ENCODE measurements at regions not wholly inside any gene's neighbourhood (a gene's known extent, or its start where the extent isn't known, plus 50 kb on each side); places are given as distances from the start of the nearest gene placed in this dataset.
"Not testable (repeated sequence)": the region's sequence is repeated elsewhere in the genome, so short reads cannot be mapped to it uniquely, and the experiment has no call there.

DNA sequence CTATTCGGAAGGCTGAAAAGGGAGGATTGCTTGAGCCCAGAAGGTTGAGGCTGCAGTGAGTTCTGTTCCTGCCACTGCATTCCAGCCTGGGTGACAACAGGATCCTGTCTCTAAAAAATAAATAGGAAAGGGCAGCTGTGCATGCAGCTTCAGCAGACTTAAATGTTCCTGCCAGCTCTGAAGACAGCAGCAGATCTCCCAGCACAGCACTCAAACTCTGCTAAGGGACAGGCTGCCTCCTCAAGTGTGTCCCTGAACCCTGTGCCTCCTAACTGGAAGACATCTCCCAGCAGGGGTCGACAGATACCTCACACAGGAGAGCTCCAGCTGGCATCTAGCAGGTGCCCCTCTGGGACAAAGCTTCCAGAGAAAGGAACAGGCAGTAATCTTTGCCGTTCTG lies 117.9 kb downstream of the CXCL12 start:
- no peak for DNase-seq (ENCODE audit: low read depth)

DNA sequence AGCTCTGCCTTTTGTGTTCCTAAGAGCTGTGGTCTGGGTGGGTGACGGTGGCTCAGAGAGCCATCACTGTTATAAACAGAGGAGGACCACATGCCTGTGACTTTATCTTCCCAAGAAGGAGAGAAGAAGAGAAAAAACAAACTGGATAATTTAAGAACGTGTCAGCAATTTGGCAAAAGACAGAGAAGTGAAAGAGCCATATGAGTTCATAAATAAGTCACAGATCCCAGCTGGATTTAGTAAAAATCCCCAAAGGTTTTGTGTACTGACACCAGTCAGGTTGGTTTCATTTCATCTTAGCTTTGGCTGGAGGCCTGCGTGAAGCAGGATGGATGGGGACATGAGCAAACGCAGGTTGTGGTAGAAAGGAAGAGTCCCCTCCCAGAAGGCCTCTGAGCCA lies 120.7 kb downstream of the CXCL12 start:
- DNase-seq (ENCODE audit: low read depth) = no peak

DNA sequence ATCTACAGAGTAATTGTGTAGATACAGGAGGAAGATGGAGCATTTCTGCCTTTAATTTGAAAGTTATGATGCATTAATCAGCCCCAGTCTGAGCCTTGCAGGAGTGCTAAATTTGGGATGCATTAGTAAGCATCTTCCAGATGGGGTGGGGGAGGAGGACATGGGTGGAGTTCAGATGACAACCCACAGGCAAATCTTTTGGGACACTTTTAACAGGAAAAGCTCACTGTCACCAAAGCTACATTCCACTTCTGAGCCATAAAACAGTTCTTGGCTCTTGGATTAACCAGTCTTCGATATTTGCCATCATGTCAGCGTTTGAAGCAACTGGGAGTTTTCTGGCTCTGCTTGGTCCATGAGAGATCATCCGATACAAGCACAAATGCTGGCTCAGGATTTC lies 121.1 kb downstream of the CXCL12 start:
- DNase-seq (ENCODE audit: low read depth) = no peak

DNA sequence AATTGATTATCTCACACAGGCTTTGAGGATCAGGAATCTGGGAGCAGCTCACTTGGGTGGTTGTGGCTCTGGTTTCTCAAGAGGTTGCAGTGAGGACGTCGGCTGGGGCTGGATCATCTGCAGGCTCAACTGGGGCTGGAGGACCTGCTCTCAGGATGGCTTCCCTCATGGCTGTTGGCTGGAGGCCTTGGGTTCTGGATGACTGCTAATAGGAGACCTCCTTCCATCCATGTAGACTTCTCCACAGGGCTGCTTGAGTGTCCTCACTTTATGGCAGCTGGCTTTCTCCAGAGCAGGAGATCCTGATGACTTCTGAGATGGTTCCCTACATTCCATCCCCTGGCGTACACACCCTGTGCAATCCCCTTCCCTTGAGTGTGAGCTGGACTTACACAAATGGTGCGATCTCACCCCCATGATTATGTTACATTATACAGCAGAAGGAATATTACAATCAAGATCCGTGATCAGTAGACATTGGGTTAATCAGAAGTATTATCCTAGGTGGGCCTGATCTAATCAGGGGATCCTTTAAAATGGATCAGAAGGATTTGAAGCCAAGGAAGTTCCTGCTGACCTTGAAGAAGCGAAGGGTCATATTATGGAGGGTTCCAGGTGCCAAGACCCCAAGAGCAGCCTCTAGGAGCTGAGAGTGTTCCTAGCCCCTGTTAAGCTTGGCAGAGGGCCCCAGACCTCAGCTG lies 122.2 kb downstream of the CXCL12 start:
- DNase-seq (ENCODE audit: low read depth) = no peak

DNA sequence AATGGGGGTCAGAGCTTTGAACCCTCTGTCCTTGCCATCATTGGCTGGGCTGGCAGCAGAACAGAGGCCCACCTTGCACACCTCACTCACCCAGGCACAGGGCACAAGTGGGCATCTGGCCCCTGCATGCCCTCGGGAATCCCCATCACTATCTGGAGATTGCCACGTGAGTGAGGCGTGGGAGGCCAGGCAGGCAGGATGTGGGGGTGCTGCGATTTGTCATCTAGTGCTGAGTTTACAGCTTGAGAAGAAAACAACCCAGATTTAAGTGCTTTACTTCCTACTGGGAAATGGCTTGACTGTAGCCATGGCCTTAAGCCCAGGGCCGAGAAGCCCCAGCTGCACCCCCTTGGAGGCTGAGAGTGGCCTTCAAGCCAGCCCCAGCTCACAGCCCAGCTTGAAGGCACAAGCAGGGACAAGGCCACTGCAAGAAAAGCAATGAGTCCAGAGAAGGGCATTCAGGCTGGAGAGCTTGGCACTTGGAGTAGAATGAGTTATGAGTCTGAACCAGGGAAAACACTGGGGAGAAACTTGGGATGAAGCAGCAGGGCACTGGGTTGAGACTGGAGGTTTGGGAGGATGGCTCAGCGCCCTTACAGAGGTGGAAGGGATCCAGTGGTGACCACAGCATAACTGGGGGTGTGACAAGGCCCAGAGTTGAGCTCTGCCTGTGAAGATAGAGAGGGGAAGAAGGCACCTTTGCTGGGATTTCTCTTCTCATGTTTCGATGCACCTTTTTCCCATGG lies 123.0 kb downstream of the CXCL12 start:
- DNase-seq (ENCODE audit: low read depth) = no peak

DNA sequence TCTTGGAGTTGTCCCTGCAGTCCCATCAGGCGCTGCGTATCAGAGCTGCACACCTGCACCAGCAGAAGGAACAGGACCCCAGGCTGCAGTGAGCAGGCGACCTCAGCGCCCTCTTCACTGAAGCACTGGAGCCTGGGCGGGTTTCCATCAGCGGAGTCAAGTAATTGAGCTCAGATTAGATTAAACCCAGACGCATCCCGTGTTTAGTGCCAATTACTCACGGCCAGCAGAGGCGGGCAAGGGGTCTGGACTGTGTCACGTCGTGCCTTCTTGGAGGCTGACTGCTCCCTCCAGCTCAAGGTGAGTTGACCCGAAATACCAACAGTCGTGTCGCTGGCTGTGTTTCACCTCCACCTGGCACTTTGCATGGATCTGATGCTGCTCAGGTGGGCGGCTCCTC lies 123.6 kb downstream of the CXCL12 start:
- DNase-seq (ENCODE audit: low read depth) = no peak

DNA sequence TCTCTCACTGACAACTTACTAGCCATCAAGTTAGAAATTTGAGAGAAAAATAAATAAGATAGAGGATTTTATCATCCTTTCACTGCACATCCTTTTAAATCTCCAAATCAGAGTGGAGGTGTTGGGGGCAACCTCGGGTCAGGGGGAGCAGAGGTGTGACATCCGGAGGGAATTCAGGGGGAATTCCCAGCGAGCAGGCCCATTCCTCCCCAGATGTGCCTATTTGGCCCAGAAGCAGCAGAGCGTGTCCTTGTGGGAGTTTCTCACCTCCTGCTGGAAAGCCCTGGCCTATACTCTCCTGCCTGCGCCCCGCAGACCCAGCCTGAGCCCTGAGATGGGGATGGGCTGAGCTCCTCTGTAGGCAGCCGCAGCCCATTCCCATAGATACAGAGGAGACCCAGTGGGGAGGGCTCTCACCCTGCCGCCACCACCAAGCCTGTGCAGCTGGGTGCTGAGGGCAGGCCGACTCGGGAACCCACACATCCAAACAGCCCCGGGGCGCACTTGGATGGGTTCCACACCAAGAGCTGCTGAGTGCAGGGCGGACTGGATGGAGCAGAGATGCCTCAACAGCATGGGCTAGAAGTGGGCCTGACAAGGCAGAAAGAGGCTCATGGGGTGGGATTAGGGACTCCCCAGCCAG lies 124.5 kb downstream of the CXCL12 start:
- no peak for DNase-seq (ENCODE audit: low read depth)

DNA sequence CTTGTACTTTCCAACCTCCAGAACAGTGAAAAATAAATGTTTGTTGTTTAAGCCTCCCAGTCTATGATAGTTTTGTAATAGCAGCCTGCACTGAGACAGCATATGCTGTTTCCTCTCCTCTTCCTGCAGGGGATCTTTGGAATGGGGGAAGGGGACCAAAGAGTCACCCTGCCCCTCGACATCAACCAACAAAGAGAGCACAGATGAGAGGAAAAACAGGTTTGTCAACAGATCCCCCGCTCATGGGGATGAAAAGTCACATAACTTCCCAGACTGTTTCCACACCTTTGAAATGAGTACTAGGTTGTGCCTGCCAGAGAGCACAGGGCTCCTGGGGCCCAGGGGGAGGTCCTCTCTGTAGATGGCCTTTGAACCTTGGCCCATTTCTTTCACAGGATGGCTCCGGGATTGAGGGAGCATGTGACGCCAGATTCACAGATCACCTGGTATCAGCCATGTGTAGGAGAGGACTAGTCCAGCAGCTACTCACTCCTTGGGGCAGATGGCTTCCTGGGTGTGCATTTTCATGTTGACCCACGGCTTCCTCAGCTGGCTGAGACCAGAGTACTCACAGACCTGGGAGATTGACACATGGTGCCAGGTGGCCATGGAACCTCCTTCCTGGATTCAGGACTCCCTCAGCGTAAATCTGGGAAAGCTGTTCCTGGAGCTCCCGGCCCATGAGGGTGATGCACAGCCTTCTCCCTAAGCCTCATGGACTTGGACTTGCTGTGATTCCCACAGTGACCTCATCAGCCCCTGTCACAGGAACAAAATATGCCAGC lies 125.6 kb downstream of the CXCL12 start:
- DNase-seq (ENCODE audit: low read depth) = no peak

DNA sequence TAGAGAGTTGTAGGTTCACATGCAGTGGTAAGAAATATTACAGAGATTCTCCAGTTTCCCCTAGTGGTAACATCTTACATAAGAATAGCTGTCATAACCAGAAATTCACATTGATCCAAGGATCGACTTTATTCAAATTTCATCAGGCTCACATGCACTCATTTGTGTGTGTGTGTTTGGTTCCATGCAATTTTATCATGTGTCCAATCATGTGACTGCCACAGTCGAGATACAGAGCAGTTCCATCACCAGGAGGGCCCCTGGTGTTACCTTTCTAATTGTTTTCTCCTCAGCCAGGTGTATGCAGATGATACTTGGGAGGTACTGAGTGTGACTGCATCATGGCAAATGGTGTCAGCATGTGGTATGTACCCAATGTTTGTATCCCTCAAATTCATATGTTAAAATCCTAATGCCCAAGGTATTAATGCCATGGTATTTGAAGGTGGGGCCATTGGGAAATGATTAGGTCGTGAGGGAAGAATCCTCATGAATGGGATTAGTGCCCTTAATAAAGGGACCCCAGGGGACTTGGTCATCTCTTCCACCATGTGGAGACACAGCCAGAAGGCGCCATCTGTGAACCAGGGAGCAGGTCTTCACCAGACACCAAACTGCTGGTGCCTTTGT lies 126.3 kb downstream of the CXCL12 start:
- no peak for DNase-seq (ENCODE audit: low read depth)

DNA sequence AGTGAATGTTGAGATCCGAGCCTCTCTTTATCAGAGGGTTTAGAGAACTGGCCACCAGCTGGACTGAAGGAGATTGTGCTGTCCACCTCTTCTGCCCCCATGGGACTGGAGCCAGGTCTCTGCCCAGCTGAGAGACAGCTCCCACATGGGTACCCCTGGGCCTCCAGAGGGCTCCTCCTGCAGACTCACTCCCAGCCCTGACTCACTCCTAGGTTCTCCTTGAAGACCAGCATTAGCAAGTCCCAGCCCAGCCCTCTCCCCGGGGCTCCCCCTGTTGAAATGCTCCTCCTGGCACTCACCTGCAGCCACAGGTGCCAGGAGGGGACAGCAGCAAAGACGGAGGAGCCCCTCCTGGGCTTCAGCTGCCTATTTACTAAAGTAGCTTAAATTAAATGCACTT lies 126.9 kb downstream of the CXCL12 start:
- no peak for DNase-seq (ENCODE audit: low read depth)

DNA sequence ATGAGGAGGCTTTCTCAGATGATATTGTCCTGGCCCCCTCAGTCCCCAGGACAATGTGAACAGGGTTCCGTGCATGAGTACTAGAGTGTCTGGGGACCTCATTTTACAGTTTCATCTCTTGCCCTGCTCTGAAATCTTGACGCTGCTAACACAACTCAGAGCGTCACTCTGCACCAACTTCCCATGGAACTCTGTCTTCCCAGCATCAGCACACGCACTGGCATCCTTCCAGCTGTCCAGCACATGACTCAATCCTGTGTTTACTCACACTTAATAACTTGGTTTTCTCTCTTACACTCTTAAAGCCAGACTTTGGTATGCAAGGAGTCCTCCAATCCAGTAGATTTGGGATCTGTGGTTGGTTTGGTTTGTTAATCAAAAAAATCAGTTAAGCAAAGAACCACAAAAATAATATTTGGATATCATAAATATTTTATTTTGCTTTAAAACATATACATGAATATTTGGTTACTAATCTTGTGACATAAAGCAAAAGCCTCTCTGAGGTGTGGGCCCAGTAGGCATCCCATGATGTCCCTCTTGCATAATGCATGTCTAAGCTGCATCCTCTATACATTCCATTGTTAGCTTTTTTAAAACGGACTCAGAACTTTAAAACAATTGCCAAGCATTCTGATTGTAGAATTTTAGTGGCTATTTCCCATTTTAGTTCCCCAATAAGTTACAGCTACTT lies 131.0 kb downstream of the CXCL12 start:
- DNase-seq (ENCODE audit: low read depth) = no peak

DNA sequence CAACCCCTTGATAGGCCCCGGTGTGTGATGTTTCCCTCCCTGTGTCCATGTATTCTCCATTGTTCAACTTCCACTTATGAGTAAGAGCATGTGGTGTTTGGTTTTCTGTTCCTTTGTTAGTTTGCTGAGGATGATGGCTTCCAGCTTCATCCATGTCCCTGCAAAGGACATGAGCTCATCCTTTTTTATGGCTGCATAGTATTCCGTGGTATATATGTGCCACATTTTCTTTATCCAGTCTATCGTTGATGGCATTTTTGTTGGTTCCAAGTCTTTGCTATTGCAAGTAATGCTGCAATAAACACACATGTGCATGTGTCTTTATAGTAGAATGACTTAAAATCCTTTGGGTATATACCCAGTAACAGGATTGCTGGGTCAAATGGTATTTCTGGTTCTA lies 132.3 kb downstream of the CXCL12 start:
- not testable (repeated sequence) for DNase-seq (ENCODE audit: low read depth)

DNA sequence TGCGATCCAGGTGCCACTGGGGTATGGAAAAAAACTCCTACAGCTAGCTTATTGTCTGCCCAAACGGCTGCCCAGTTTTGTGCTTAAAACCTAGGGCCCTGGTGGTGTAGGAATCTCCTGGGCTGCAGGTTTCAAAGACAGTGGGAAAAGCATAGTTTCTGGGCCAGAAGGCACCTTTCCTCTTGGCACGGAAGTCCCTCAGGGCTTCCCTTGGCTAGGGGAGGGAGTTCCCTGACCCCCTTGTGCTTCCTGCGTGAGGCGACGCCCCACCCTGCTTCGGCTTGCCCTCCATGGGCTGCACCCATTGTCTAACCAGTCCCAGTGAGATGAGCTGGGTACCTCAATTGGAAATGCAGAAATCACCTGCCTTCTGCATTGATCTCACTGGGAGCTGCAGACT lies 135.0 kb downstream of the CXCL12 start:
- not testable (repeated sequence) for DNase-seq (ENCODE audit: low read depth)

DNA sequence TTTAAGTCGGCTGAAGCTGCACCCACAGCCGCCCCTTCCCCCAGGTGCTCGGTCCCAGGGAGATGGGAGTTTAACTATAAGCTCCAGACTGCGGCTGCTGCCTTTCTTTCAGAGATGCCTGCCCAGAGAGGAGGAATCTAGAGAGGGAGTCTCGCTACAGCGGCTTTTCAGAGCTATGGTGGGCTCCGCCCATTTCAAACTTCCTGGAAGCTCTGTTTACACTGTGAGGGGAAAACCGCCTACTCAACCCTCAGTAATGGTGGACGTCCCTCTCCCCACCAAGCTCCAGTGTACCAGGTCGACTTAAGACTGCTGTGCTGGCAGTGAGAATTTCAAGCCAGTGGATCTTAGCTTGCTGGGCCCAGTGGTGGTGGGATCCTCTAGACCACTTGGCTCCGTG lies 135.4 kb downstream of the CXCL12 start:
- DNase-seq (ENCODE audit: low read depth) = no peak

DNA sequence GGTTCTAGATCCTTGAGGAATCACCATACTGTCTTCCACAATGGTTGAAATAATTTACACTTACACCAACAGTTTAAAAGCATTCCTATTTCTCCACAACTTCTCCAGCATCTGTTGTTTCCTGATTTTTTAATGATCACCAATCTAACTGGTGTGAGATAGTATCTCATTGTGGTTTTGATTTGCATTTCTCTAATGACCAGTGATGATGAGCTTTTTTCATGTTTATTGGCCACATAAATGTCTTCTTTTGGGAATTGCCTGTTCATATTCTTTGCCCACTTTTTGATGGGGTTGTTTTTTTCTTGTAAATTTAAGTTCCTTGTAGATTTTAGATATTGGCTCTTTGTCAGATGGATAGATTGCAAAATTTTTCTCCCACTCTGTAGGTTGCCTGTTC lies 138.2 kb downstream of the CXCL12 start:
- not testable (repeated sequence) for DNase-seq (ENCODE audit: low read depth)

DNA sequence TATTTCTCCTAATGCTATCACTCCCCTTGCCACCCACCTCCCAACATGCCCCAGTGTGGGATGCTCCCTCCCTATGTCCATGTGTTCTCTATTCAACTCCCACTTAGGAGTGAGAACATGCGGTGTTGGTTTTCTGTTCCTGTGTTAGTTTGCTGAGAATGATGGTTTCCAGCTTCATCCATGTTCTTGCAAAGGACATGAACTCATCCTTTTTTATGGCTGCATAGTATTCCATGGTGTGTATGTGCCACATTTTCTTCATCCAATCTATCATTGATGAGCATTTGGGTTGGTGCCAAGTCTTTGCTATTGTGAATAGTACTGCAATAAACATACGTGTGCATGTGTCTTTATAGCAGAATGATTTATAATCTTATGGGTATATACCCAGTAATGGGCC lies 138.6 kb downstream of the CXCL12 start:
- not testable (repeated sequence) for DNase-seq (ENCODE audit: low read depth)

DNA sequence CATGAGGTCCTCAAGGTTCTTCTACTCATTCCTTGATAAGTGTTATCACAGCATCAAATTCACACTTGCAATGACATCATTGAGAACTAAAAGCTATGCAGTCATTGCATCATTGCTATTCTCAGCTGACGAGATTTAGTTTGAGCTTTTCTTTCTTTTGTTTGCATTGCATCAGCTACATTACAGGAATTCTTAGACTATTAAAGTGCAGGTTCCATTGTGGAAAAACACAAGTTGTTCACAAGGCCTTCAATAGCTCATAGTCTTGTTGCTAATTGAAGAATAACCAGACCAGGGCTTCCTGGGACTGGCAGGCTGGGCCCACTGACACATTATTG lies 139.3 kb downstream of the CXCL12 start:
- no peak for DNase-seq (ENCODE audit: low read depth)

DNA sequence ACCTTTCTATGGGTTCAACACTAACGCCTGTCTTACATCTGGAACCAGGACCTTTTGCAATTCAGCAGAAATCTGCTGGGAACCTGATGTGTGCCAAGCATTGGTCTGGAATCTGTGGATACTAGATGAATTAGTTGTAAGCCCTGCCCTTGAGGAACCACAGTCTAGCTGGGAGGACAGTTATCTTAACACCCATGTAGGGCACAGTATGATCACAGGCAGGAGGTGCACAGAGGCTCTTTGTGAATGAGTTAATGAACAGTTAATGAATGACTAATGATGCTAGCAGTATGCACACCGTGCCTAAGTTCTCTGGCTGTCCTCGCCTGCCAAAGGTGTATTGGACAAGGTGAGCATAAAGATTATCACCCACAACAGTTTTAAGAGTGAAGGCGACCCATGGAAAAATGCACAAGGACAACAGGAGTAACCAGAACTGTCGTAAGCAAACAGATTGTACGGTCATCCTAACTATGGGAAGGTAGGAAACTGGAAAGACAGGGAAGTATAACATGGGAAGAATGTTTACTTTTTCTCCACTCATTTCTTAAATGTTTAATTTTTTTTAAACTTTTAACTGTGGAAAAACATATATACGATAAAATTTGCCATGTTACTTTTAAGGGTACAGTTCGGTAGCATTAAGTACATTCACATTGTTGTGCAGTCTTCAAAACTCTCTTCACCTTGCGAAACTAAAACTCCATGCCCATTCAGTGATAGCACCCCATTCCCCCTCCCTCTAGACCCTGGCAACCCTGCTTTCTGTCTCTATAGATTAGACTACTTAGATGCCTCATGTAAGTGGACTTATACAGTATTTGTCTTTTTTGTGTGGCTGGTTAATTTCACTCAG lies 139.9 kb downstream of the CXCL12 start:
- DNase-seq (ENCODE audit: low read depth) = no peak

DNA sequence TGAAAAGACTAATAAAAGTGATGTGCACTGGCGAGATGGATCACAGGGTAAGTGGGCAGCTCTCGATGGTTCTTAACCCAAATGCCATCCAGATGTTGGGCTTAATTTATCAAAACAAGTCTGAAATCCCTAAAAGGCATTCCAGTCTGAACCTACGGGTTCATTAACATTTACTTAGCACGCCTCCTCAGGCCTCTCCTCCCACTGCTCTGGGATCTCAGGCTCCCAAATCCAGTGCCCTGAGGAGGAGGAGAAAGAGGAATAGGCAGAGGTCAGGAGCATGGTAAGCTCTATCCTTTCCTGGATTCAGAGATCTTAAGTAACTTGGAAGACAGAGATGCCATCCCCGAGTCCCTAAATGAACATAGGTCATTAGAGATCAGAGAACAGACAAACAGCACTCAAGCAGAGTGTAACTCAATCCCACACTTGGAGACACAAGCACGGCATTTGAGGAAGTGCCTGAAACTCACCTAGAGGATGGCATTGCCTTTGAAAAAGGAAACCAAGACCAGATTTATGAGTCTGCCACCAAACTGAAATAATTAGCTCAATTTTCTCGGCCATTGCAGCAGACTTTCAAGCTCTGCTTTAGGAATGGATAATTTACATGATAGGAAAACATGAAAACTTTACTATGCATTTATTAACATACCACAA lies 140.9 kb downstream of the CXCL12 start:
- DNase-seq (ENCODE audit: low read depth) = no peak

DNA sequence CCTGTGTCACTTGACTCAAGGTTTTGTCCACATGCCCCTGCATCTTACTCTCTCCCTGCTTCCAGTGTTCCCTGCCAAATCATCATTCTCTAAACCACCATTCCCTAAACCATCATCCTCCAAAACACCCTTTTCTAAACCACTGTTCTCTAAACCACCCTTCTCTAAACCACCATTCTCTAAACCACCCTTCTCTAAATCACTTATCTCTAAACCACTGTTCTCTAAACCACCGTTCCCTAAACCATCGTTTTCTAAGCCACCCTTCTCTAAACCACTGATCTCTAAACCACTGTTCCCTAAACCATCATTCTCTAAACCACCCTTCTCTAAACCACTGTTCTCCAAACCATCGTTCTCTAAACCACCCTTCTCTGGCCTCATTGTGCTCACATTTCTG lies 142.1 kb downstream of the CXCL12 start:
- DNase-seq (ENCODE audit: low read depth) = no peak
